IgD-negative memory B cell (primary cell): ENCODE measurements at regions not wholly inside any gene's neighbourhood (a gene's known extent, or its start where the extent isn't known, plus 50 kb on each side); places are given as distances from the start of the nearest gene placed in this dataset.

Experiments
- H3K27ac Mint-ChIP-seq, 3 donors: one replicate each; pipeline ENCODE4 v1.8.0; 2020 to 2022; ENCODE audit warnings: mild to moderate bottlenecking in 3 of 3, mixed read lengths in 3 of 3, moderate library complexity in 1 of 3
- H3K27me3 Mint-ChIP-seq: one replicate; pipeline ENCODE4 v1.8.0; 2021; ENCODE audit warnings: mixed read lengths
- H3K36me3 Mint-ChIP-seq: one replicate; pipeline ENCODE4 v1.8.0; 2020; ENCODE audit warnings: mild to moderate bottlenecking, mixed read lengths
- H3K4me1 Mint-ChIP-seq, 3 donors: one replicate each; pipeline ENCODE4 v1.8.0; 2020 to 2022; ENCODE audit warnings: mixed read lengths in 3 of 3, mild to moderate bottlenecking in 1 of 3
- H3K4me3 Mint-ChIP-seq, 4 donors: one replicate each; pipeline ENCODE4 v1.8.0; 2020 to 2022; ENCODE audit warnings: mild to moderate bottlenecking in 4 of 4, mixed read lengths in 4 of 4, moderate library complexity in 3 of 4
- H3K9me3 Mint-ChIP-seq, 3 donors: one replicate each; pipeline ENCODE4 v1.8.0; 2020 to 2021; ENCODE audit warnings: mixed read lengths in 3 of 3, mild to moderate bottlenecking in 1 of 3

- peak overlapping the region in 1 of 4 donors; percentile 24 for H3K4me3 Mint-ChIP-seq
- peaks cover 7% of the 10 kb centered on the region for H3K36me3 Mint-ChIP-seq
- H3K9me3 Mint-ChIP-seq = no peaks in the 10 kb centered on the region
- H3K27me3 Mint-ChIP-seq = no peaks in the 10 kb centered on the region
- peak overlapping the region in 1 of 3 donors; percentile 45 for H3K27ac Mint-ChIP-seq
- peaks cover 24 to 40% (median 29%) of the 10 kb centered on the region in 3 donors for H3K4me1 Mint-ChIP-seq
These were observed 86.3 kb upstream of the PELI1 start for GRCh38 chr2:64230540-64230939.

GRCh38 chr2:64232266-64232665 lies 88.0 kb upstream of the PELI1 start:
- peaks cover 24 to 40% (median 29%) of the 10 kb centered on the region in 3 donors for H3K4me1 Mint-ChIP-seq
- peak overlapping the region in 1 of 3 donors; percentile 70 for H3K27ac Mint-ChIP-seq
- H3K36me3 Mint-ChIP-seq = peaks cover 7% of the 10 kb centered on the region

GRCh38 chr2:64233376-64233922 lies 89.2 kb upstream of the PELI1 start:
- Mint-ChIP-seq H3K27ac (no peak overlapping the region), H3K27me3 (no peaks in the 10 kb centered on the region)

More at GRCh38 chr2:64232266-64232665, 88.0 kb upstream of the PELI1 start:
- Mint-ChIP-seq H3K27me3 (no peaks in the 10 kb centered on the region), H3K9me3 (no peaks in the 10 kb centered on the region), H3K4me3 (no peak overlapping the region)

GRCh38 chr2:64234150-64234549 lies 89.9 kb upstream of the PELI1 start:
- peaks cover 8 to 26% (median 20%) of the 10 kb centered on the region in 3 donors for H3K4me1 Mint-ChIP-seq
- no peaks in the 10 kb centered on the region for H3K27me3 Mint-ChIP-seq
- H3K27ac Mint-ChIP-seq = peak overlapping the region in 1 of 3 donors; percentile 43
- no peaks in the 10 kb centered on the region for H3K9me3 Mint-ChIP-seq
- H3K4me3 Mint-ChIP-seq = no peak overlapping the region
- H3K36me3 Mint-ChIP-seq = peaks cover 7% of the 10 kb centered on the region

More at GRCh38 chr2:64233376-64233922, 89.2 kb upstream of the PELI1 start:
- peaks cover 7% of the 10 kb centered on the region for H3K36me3 Mint-ChIP-seq
- H3K4me3 Mint-ChIP-seq = no peak overlapping the region
- H3K9me3 Mint-ChIP-seq = no peaks in the 10 kb centered on the region
- H3K4me1 Mint-ChIP-seq = peaks cover 15 to 31% (median 20%) of the 10 kb centered on the region in 3 donors

GRCh38 chr2:64234785-64235184 lies 90.6 kb upstream of the PELI1 start:
- Mint-ChIP-seq H3K36me3 (peaks cover 6% of the 10 kb centered on the region), H3K27me3 (no peaks in the 10 kb centered on the region), H3K4me1 (peaks cover 5 to 25% (median 20%) of the 10 kb centered on the region in 3 donors), H3K27ac (no peak overlapping the region), H3K4me3 (no peak overlapping the region), H3K9me3 (no peaks in the 10 kb centered on the region)

GRCh38 chr2:64237266-64237665 lies 93.0 kb upstream of the PELI1 start:
- peaks cover 12% of the 10 kb centered on the region for H3K36me3 Mint-ChIP-seq

GRCh38 chr2:64238799-64239198 lies 94.6 kb upstream of the PELI1 start:
- Mint-ChIP-seq H3K27me3 (no peaks in the 10 kb centered on the region), H3K4me1 (peaks cover 0 to 11% (median 9%) of the 10 kb centered on the region in 3 donors), H3K9me3 (peaks cover 0 to 6% (median 2%) of the 10 kb centered on the region in 3 donors), H3K27ac (no peak overlapping the region), H3K36me3 (peaks cover 12% of the 10 kb centered on the region), H3K4me3 (no peak overlapping the region)

More at GRCh38 chr2:64237266-64237665, 93.0 kb upstream of the PELI1 start:
- H3K4me1 Mint-ChIP-seq = peaks cover 0 to 14% (median 14%) of the 10 kb centered on the region in 3 donors
- H3K27me3 Mint-ChIP-seq = no peaks in the 10 kb centered on the region
- H3K4me3 Mint-ChIP-seq = no peak overlapping the region
- no peak overlapping the region for H3K27ac Mint-ChIP-seq
- peaks cover 0 to 6% (median 2%) of the 10 kb centered on the region in 3 donors for H3K9me3 Mint-ChIP-seq

GRCh38 chr2:64243081-64244036 lies 99.1 kb upstream of the PELI1 start:
- no peak overlapping the region for H3K27ac Mint-ChIP-seq
- peaks cover 18% of the 10 kb centered on the region for H3K36me3 Mint-ChIP-seq
- peaks cover 0 to 9% (median 2%) of the 10 kb centered on the region in 3 donors for H3K9me3 Mint-ChIP-seq
- no peak overlapping the region for H3K4me3 Mint-ChIP-seq
- H3K4me1 Mint-ChIP-seq = peaks cover 0 to 6% (median 2%) of the 10 kb centered on the region in 3 donors
- H3K27me3 Mint-ChIP-seq = no peaks in the 10 kb centered on the region

GRCh38 chr2:64244037-64244416 lies 99.8 kb upstream of the PELI1 start:
- Mint-ChIP-seq H3K27ac (no peak overlapping the region), H3K9me3 (peaks cover 0 to 10% (median 2%) of the 10 kb centered on the region in 3 donors)

GRCh38 chr2:64245631-64246030 lies 101.4 kb upstream of the PELI1 start:
- Mint-ChIP-seq H3K9me3 (peaks cover 0 to 7% (median 2%) of the 10 kb centered on the region in 3 donors), H3K4me1 (peaks cover 0 to 6% (median 2%) of the 10 kb centered on the region in 3 donors), H3K27me3 (no peaks in the 10 kb centered on the region), H3K36me3 (peaks cover 15% of the 10 kb centered on the region), H3K4me3 (no peak overlapping the region), H3K27ac (no peak overlapping the region)

More at GRCh38 chr2:64244037-64244416, 99.8 kb upstream of the PELI1 start:
- H3K4me1 Mint-ChIP-seq = peaks cover 0 to 6% (median 2%) of the 10 kb centered on the region in 3 donors
- H3K4me3 Mint-ChIP-seq = peak overlapping the region in 1 of 4 donors; percentile 41
- peaks cover 18% of the 10 kb centered on the region for H3K36me3 Mint-ChIP-seq
- H3K27me3 Mint-ChIP-seq = no peaks in the 10 kb centered on the region

GRCh38 chr2:64246962-64247361 lies 102.7 kb upstream of the PELI1 start:
- H3K4me3 Mint-ChIP-seq = no peak overlapping the region
- peaks cover 14% of the 10 kb centered on the region for H3K36me3 Mint-ChIP-seq
- no peaks in the 10 kb centered on the region for H3K27me3 Mint-ChIP-seq
- H3K9me3 Mint-ChIP-seq = peaks cover 0 to 3% (median 0%) of the 10 kb centered on the region in 3 donors
- peaks cover 0 to 3% (median 0%) of the 10 kb centered on the region in 3 donors for H3K4me1 Mint-ChIP-seq
- H3K27ac Mint-ChIP-seq = no peak overlapping the region

GRCh38 chr2:64249426-64249825 lies 105.2 kb upstream of the PELI1 start:
- no peaks in the 10 kb centered on the region for H3K27me3 Mint-ChIP-seq
- H3K4me1 Mint-ChIP-seq = no peaks in the 10 kb centered on the region
- H3K9me3 Mint-ChIP-seq = peaks cover 0 to 3% (median 0%) of the 10 kb centered on the region in 3 donors
- peak overlapping the region in 1 of 3 donors; percentile 21 for H3K27ac Mint-ChIP-seq
- H3K4me3 Mint-ChIP-seq = no peak overlapping the region
- H3K36me3 Mint-ChIP-seq = peaks cover 8% of the 10 kb centered on the region

- no peak overlapping the region for H3K4me3 Mint-ChIP-seq
- H3K27ac Mint-ChIP-seq = peak overlapping the region in 1 of 3 donors; percentile 65
- peaks cover 0 to 3% (median 0%) of the 10 kb centered on the region in 3 donors for H3K9me3 Mint-ChIP-seq
These were observed 105.8 kb upstream of the PELI1 start for GRCh38 chr2:64250063-64250462.

GRCh38 chr2:64250751-64251423 lies 106.7 kb upstream of the PELI1 start:
- Mint-ChIP-seq H3K36me3 (peaks cover 7% of the 10 kb centered on the region), H3K4me3 (no peak overlapping the region), H3K27me3 (no peaks in the 10 kb centered on the region), H3K9me3 (peaks cover 0 to 3% (median 0%) of the 10 kb centered on the region in 3 donors), H3K4me1 (no peaks in the 10 kb centered on the region), H3K27ac (peak overlapping the region in 1 of 3 donors; percentile 53)

More at GRCh38 chr2:64250063-64250462, 105.8 kb upstream of the PELI1 start:
- Mint-ChIP-seq H3K4me1 (no peaks in the 10 kb centered on the region), H3K36me3 (peaks cover 7% of the 10 kb centered on the region), H3K27me3 (no peaks in the 10 kb centered on the region)
